ENCODE measurements at regions not wholly inside any gene's neighbourhood (a gene's known extent, or its start where the extent isn't known, plus 50 kb on each side); places are given as distances from the start of the nearest gene placed in this dataset.
A peak's percentile ranks its signal among the peaks of the same experiment; 100 is the strongest.
"Not testable (repeated sequence)": the region's sequence is repeated elsewhere in the genome, so short reads cannot be mapped to it uniquely, and the experiment has no call there.

DNA sequence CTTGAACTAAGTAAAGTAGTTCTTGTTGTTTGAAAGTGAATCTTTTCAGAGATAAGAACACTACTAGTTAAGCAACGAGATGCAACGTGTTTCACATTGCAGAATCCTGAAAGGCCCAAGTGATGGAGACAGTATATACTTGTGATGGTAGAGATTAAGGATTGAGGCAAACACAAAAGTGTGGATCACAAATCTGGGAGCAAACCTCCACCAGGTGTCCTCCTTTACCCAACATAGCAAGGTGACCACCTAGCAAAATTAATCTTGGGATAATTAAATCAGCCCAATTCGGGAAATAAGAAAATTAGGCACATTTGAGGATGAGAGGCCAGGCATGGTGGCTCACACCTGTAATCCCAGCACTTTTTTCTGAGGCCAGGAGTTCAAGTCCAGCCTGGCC, 563.9 kb downstream of the DACH1 start:
- no peak for DNase-seq (ENCODE audit: low spot score)

GRCh38 chr13:71300602-71301001, 566.4 kb downstream of the DACH1 start:
- no peak for DNase-seq (ENCODE audit: low spot score)

- DNase-seq (ENCODE audit: low spot score): no peak
Observed at GRCh38 chr13:71291842-71292146, 575.2 kb downstream of the DACH1 start.

GRCh38 chr13:71290963-71291841, 575.8 kb downstream of the DACH1 start:
- DNase-seq (ENCODE audit: low spot score): peak; percentile 1

GRCh38 chr13:71289980-71290379, 577.0 kb downstream of the DACH1 start:
- not testable (repeated sequence) for DNase-seq (ENCODE audit: low spot score)

DNA sequence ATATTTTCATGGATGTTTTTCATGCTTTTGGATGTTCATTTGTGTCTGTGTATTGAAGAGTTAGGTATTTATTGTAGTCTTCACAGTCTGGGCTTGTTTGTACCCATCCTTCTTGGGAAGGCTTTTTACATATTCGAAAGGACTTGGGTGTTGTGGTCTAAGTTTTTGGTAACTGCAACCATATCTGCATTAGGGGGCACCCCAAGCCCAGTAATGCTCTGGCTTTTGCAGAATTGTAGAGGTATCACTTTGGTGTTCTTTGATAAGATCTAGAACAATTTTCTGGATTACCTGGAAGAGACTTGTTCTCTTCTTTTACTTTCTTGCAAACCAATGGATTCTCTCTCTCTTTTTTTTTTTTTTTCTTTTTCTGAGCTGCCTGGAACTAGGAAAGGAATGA, 581.3 kb downstream of the DACH1 start:
- no peak for DNase-seq (ENCODE audit: low spot score)

DNA sequence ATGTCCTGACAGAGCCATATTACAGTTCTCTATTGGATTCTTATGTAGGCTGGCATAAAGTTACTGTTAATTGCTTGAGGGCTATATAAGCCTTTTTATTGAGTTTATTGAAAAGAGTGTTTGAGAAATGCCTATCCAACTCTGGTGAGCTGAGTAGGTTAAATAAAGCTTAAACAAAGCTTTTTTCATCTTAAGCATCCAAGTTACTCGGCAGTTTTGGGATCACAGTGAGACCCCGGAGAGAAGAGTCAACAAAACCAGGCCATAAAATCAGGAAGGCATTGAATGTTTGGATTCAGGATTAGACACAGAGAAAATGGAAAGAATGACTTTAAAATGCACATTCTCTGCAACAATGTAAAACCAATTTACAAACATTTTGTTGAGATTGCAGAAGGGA, 588.5 kb downstream of the DACH1 start:
- DNase-seq (ENCODE audit: low spot score): no peak

- no peak for DNase-seq (ENCODE audit: low spot score)
Observed at GRCh38 chr13:71274923-71275608, 591.9 kb downstream of the DACH1 start.

DNA sequence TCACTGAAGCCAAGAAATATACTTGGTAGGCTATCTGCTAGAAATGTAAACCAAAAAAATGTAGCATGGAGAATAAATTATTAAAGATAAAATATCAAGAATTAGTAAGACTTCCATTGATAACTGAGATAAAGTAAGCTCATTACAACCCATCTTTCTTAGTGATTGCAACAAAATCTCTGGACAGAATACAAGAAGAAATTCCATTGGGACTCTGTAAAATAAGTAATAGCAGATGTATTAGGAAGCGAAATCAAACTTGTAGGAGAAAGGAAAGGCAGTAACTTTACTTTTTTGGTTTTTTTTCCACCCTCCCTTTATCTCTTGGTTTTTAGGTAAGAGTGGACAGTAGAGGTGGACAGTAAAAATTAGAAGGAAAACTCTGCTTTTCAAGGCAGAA, 605.7 kb downstream of the DACH1 start:
- no peak for DNase-seq (ENCODE audit: low spot score)

DNA sequence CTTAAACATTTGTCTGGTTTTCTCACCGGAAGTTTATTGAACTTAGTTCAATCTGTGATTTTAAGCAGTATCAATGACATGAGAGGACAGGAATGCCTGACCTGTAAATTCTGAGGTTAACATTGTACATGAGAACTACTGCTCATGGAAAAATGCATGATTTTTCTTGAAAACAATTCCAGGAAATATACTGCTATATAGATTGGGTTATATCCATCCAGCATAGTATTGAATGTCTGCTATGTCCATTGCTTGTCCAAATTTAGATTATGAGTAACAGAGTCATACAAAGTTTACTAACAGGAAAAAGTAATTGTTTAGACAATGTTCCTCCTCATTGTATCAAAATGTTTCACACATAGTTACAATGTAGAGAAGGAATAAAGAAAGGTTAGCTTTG, 606.8 kb downstream of the DACH1 start:
- peak; percentile 93 for DNase-seq (ENCODE audit: low spot score)

- no peak for DNase-seq (ENCODE audit: low spot score)
Observed at GRCh38 chr13:71255633-71256032, 611.4 kb downstream of the DACH1 start.

DNA sequence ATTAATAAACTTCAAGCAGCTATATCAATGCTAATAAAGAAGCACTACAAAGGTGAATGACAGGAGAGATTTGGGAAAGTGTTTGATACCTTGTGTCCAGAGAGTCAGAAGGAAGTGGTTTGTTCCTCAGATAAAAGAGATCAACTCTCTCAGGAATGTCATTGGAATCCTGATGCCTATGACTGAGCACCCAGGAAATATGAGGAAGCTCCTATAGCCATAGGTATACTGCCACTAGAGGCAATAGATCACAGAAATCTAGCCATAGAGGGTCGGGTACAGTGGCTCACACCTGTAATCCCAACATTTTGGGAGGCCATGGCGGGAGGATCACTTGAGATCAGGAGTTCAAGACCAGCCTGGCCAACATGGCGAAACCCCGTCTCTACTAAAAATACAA, 612.6 kb downstream of the DACH1 start:
- no peak for DNase-seq (ENCODE audit: low spot score)

GRCh38 chr13:71252184-71252704, 614.8 kb downstream of the DACH1 start:
- DNase-seq (ENCODE audit: low spot score): no peak

- DNase-seq (ENCODE audit: low spot score): no peak
Observed at GRCh38 chr13:71251292-71251951, 615.6 kb downstream of the DACH1 start.

- peak; percentile 69 for DNase-seq (ENCODE audit: low spot score)
Observed at GRCh38 chr13:71249011-71249410, 618.0 kb downstream of the DACH1 start.

GRCh38 chr13:71244161-71244560, 622.8 kb downstream of the DACH1 start:
- no peak for DNase-seq (ENCODE audit: low spot score)

DNA sequence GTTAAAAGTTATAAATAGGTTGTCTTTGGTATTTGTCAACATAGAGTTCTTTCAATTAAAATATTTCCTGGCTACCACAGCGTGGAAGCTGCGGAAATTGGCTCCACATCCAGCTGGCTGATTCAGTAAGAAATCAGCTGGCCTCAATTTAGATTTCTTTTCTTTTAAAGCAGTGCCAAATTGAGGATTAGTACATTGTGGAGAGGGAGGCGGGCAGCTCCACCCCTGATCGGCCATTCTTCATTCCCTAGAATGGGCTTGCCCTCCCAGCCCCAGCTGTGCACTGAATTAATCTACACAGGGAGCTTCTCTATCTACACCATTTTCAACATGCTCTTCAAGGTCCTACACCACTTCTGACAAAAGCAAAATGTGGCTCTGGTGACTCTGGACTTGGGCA, 624.8 kb downstream of the DACH1 start:
- no peak for DNase-seq (ENCODE audit: low spot score)

DNA sequence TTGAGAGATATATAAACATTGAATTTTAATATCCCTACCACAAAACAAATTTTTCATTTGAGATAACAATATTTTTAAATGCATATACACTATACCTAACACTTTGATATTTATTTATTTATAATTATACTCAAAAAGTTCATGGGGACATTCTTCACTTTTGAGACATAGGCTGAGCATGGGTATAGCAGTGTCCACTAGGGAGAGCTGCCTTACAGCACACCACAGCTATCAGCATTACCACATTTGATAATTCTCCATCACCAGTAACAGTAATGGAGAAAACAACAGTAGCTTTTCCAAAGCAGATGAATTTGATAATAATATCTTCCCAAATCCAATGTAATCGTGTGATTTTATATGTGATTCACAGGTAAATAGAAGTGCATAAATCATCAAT, 626.1 kb downstream of the DACH1 start:
- DNase-seq (ENCODE audit: low spot score): peak; percentile 55

GRCh38 chr13:71237332-71237731, 629.7 kb downstream of the DACH1 start:
- DNase-seq (ENCODE audit: low spot score): no peak

GRCh38 chr13:71219698-71220415, 647.1 kb downstream of the DACH1 start:
- no peak for DNase-seq (ENCODE audit: low spot score)

DNA sequence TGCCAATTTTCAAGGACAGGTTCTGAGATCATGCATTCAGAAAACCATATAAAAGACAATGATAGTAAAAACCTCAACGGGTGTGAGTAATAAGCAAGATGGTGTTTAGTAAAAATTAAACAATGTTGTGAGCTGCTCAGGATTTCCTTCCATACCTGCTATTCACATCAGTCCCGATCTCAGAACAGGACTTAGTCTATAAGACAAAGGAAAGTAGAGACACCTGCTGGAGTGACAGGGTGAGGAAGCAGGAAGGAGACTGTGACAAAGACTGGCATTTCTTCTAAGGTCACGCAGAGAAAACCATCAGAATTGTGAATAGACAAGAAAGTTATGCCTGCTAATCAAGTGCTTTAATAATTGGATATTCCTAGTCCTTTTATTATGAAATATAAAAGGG, 648.0 kb downstream of the DACH1 start:
- peak; percentile 55 for DNase-seq (ENCODE audit: low spot score)

DNA sequence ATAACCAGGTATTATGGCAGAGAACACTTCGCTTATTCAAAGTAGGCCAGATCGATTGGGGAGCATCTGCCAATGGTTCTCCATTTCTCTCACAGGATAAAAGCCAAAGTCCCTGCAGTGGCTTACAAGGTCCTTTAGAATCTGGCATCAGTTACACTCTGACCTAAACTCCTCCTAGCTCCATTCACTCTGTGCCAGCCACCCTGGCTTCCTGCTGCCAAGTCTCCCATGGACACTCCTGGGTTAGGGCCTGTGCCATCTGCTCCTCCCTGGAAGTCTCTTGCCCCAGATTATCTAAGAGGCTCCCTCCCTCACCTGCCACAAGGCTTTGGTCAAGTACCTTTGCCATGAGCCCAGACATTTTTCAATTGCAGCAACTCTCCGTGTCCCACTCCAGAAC, 649.2 kb downstream of the DACH1 start:
- no peak for DNase-seq (ENCODE audit: low spot score)

All from kidney capillary endothelial cell (primary cell).